ENCODE measurements at regions not wholly inside any gene's neighbourhood (a gene's known extent, or its start where the extent isn't known, plus 50 kb on each side); places are given as distances from the start of the nearest gene placed in this dataset.

GRCh38 chr10:106308284-106308683, 856.2 kb downstream of the SORCS1 start:
- 66 to 74% methylated on average over 2 of the region's 2 CpGs for whole genome bisulfite sequencing, 2 donors
- TF ChIP-seq, protein P1, sequence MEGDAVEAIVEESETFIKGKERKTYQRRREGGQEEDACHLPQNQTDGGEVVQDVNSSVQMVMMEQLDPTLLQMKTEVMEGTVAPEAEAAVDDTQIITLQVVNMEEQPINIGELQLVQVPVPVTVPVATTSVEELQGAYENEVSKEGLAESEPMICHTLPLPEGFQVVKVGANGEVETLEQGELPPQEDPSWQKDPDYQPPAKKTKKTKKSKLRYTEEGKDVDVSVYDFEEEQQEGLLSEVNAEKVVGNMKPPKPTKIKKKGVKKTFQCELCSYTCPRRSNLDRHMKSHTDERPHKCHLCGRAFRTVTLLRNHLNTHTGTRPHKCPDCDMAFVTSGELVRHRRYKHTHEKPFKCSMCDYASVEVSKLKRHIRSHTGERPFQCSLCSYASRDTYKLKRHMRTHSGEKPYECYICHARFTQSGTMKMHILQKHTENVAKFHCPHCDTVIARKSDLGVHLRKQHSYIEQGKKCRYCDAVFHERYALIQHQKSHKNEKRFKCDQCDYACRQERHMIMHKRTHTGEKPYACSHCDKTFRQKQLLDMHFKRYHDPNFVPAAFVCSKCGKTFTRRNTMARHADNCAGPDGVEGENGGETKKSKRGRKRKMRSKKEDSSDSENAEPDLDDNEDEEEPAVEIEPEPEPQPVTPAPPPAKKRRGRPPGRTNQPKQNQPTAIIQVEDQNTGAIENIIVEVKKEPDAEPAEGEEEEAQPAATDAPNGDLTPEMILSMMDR (IDR thresholded peaks at IDR 0.05) = no peak
- TF ChIP-seq POLR2A (IDR thresholded peaks at IDR 0.05) = no peak
- intact Hi-C loops (cut with DNase I; ENCODE audit: low total_unique reads) = no loop called here
- no peak overlapping the region for H3K4me3 ChIP-seq (ENCODE audit: low read depth, poor library complexity, severe bottlenecking)
- no peak for DNase-seq (ENCODE audit: low spot score in 2 of 2)

DNA sequence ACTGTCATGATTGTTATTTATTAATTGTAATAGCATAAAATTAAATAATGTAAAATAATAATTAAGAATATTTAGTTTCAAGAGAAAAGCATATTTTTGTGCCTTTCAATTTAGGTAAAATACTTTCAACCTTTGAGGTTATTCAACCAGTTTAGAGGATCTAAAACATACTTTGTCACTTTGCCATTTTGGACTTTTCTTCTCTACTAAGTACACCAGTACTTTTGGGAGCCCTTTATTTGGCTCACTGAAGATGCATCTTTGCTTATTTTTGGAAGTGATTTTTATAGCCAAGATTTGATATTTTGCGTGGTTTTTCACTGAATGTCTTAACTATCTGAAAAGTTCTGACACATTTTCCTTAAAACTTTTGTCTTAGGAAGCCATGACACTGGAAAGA, 860.5 kb downstream of the SORCS1 start:
- no peak for TF ChIP-seq POLR2A (IDR thresholded peaks at IDR 0.05)
- TF ChIP-seq, protein P1 (IDR thresholded peaks at IDR 0.05) = no peak
- intact Hi-C loops (cut with DNase I; ENCODE audit: low total_unique reads) = no loop called here
- no peak for DNase-seq (ENCODE audit: low spot score in 2 of 2)
- 70 to 73% methylated on average over 1 of the region's 1 CpG for WGBS, 2 donors
- H3K4me3 ChIP-seq (ENCODE audit: low read depth, poor library complexity, severe bottlenecking) = no peak overlapping the region

GRCh38 chr10:106302961-106303360, 861.5 kb downstream of the SORCS1 start:
- intact Hi-C loops (cut with DNase I; ENCODE audit: low total_unique reads) = no loop called here
- no peak overlapping the region for H3K4me3 ChIP-seq (ENCODE audit: low read depth, poor library complexity, severe bottlenecking)
- 68 to 70% methylated on average over 4 of the region's 4 CpGs for WGBS, 2 donors

GRCh38 chr10:106301146-106301545, 863.4 kb downstream of the SORCS1 start:
- H3K4me3 ChIP-seq (ENCODE audit: low read depth, poor library complexity, severe bottlenecking) = no peak overlapping the region
- intact Hi-C loops (cut with DNase I; ENCODE audit: low total_unique reads) = no loop called here
- 68 to 76% methylated on average over 1 of the region's 1 CpG for WGBS, 2 donors
- TF ChIP-seq POLR2A (IDR thresholded peaks at IDR 0.05) = no peak
- TF ChIP-seq, protein P1 (IDR thresholded peaks at IDR 0.05) = no peak
- no peak for DNase-seq (ENCODE audit: low spot score in 2 of 2)

More at GRCh38 chr10:106302961-106303360, 861.5 kb downstream of the SORCS1 start:
- DNase-seq (ENCODE audit: low spot score in 2 of 2) = no peak
- TF ChIP-seq, protein P1 (IDR thresholded peaks at IDR 0.05) = no peak
- TF ChIP-seq POLR2A (IDR thresholded peaks at IDR 0.05) = no peak

GRCh38 chr10:106296750-106297392, 867.6 kb downstream of the SORCS1 start:
- WGBS, 2 donors = 58 to 59% methylated on average over 3 of the region's 3 CpGs
- TF ChIP-seq POLR2A (IDR thresholded peaks at IDR 0.05) = no peak
- TF ChIP-seq, protein P1 (IDR thresholded peaks at IDR 0.05) = no peak

More at GRCh38 chr10:106296750-106297392, 867.6 kb downstream of the SORCS1 start:
- no peak overlapping the region for H3K4me3 ChIP-seq (ENCODE audit: low read depth, poor library complexity, severe bottlenecking)
- no peak for DNase-seq (ENCODE audit: low spot score in 2 of 2)
- intact Hi-C loops (cut with DNase I; ENCODE audit: low total_unique reads) = no loop called here

All from lower leg skin (tissue), 4 donors.